MM.1S (cell line): ENCODE measurements at regions not wholly inside any gene's neighbourhood (a gene's known extent, or its start where the extent isn't known, plus 50 kb on each side); places are given as distances from the start of the nearest gene placed in this dataset.

Source experiments
- DNase-seq: peaks from one replicate; pipeline ENCODE4 v3.0.0-alpha.2; 2015
- H2AFZ ChIP-seq: fragments of 300-600 bp; sonication (generic); 2 replicates; pipeline ENCODE4 v1.6.0; 2016; ENCODE audit warnings: antibody characterized with exemption, low read length
- H3F3A ChIP-seq: fragments of 300-600 bp; sonication (generic); 2 replicates; pipeline ENCODE4 v1.6.1; 2016; ENCODE audit warnings: mild to moderate bottlenecking, antibody characterized with exemption, low read length, moderate library complexity, mixed read lengths; ENCODE audit not compliant: insufficient read depth
- H3K27ac ChIP-seq: fragments of 300-600 bp; sonication (generic); 2 replicates; pipeline ENCODE4 v1.5.1; 2016; ENCODE audit warnings: mild to moderate bottlenecking, low read length
- H3K27me3 ChIP-seq: fragments of 300-600 bp; sonication (generic); replicated peaks from 2 replicates; pipeline ENCODE4 v1.6.0; 2016; ENCODE audit warnings: low read length; ENCODE audit not compliant: insufficient read depth
- H3K36me3 ChIP-seq: fragments of 300-600 bp; sonication (generic); replicated peaks from 2 replicates; pipeline ENCODE4 v1.6.1; 2016; ENCODE audit warnings: mild to moderate bottlenecking, low read length, mixed read lengths; ENCODE audit not compliant: insufficient read depth
- H3K4me1 ChIP-seq: fragments of 300-600 bp; sonication (generic); 2 replicates; pipeline ENCODE4 v1.6.1; 2016; ENCODE audit warnings: low read length, mixed read lengths
- H3K4me2 ChIP-seq: fragments of 300-600 bp; sonication (generic); 2 replicates; pipeline ENCODE4 v1.6.0; 2016; ENCODE audit warnings: low read depth, low read length
- H3K4me3 ChIP-seq: fragments of 300-600 bp; sonication (generic); 2 replicates; pipeline ENCODE4 v1.5.1; 2016; ENCODE audit warnings: low read length, mixed read lengths
- H3K79me2 ChIP-seq: fragments of 300-600 bp; sonication (generic); 2 replicates; pipeline ENCODE4 v1.6.1; 2016; ENCODE audit warnings: mixed run types, low read length, mixed read lengths
- H3K9ac ChIP-seq: fragments of 300-600 bp; sonication (generic); 2 replicates; pipeline ENCODE4 v1.6.1; 2016; ENCODE audit warnings: low read length, mixed read lengths
- H3K9me2 ChIP-seq: fragments of 300-600 bp; sonication (generic); replicated peaks from 2 replicates; pipeline ENCODE4 v1.6.1; 2016; ENCODE audit warnings: mild to moderate bottlenecking, low read length, mixed read lengths; ENCODE audit not compliant: insufficient read depth
- H3K9me3 ChIP-seq: fragments of 300-600 bp; sonication (generic); replicated peaks from 2 replicates; pipeline ENCODE4 v1.6.1; 2016; ENCODE audit warnings: mild to moderate bottlenecking, low read length, mixed read lengths; ENCODE audit not compliant: insufficient read depth
- H4K20me1 ChIP-seq: fragments of 300-600 bp; sonication (generic); 2 replicates; pipeline ENCODE4 v1.6.1; 2016; ENCODE audit warnings: mild to moderate bottlenecking, low read length, moderate library complexity, mixed read lengths; ENCODE audit not compliant: insufficient read depth
- CTCF ChIP-seq: fragments of 300-600 bp; sonication (generic); IDR thresholded peaks from 2 replicates; pipeline ENCODE4 v1.5.1; 2016; ENCODE audit warnings: antibody characterized with exemption, low read length, mixed read lengths
- EZH2 ChIP-seq: fragments of 300-600 bp; sonication (generic); optimal IDR thresholded peaks from 2 replicates; pipeline ENCODE3; 2017; ENCODE audit warnings: low read depth, mild to moderate bottlenecking, antibody characterized with exemption, low read length, mixed read lengths
- EZH2phosphoT487 ChIP-seq: fragments of 300-600 bp; sonication (generic); IDR thresholded peaks from 2 replicates; pipeline ENCODE4 v1.6.1; 2018; ENCODE audit warnings: antibody characterized with exemption, low read length

GRCh38 chr13:73983109-73983508 lies 151.1 kb downstream of the KLF12 start:
- Histone ChIP-seq H3F3A (no peaks in the 10 kb centered on the region), H3K36me3 (no peaks in the 10 kb centered on the region), H3K9ac (no peak overlapping the region), H3K9me3 (no peaks in the 10 kb centered on the region), H3K27ac (no peak overlapping the region), H2AFZ (no peak overlapping the region), H3K27me3 (no peaks in the 10 kb centered on the region), H3K79me2 (peaks cover 8% of the 10 kb centered on the region; the same call in 1 of the 2 replicates), H3K9me2 (no peaks in the 10 kb centered on the region), H3K4me1 (no peaks in the 10 kb centered on the region), H4K20me1 (no peaks in the 10 kb centered on the region), H3K4me2 (no peak overlapping the region), H3K4me3 (no peak overlapping the region)
- TF ChIP-seq EZH2phosphoT487: no peak
- no peak for TF ChIP-seq EZH2
- no peak for TF ChIP-seq CTCF
- DNase-seq: no peak

- no peaks in the 10 kb centered on the region for H4K20me1 ChIP-seq
- H3K9ac ChIP-seq: no peak overlapping the region
- H3K4me3 ChIP-seq: no peak overlapping the region
- H3K36me3 ChIP-seq: no peaks in the 10 kb centered on the region
- no peak overlapping the region for H2AFZ ChIP-seq
- no peak for TF ChIP-seq CTCF
- TF ChIP-seq EZH2: no peak
- no peak for TF ChIP-seq EZH2phosphoT487
- H3K4me1 ChIP-seq: no peaks in the 10 kb centered on the region
- H3K27ac ChIP-seq: no peak overlapping the region
- no peaks in the 10 kb centered on the region for H3F3A ChIP-seq
- no peak overlapping the region for H3K4me2 ChIP-seq
- no peak for DNase-seq
- H3K9me3 ChIP-seq: no peaks in the 10 kb centered on the region
- H3K79me2 ChIP-seq: peaks cover 14% of the 10 kb centered on the region; the same call in 1 of the 2 replicates
- H3K27me3 ChIP-seq: no peaks in the 10 kb centered on the region
- no peaks in the 10 kb centered on the region for H3K9me2 ChIP-seq
These were observed 152.6 kb downstream of the KLF12 start for GRCh38 chr13:73981595-73981994.

- Histone ChIP-seq H3K27me3 (no peaks in the 10 kb centered on the region), H3K36me3 (no peaks in the 10 kb centered on the region), H3K9ac (no peak overlapping the region), H3K9me2 (no peaks in the 10 kb centered on the region), H3K4me2 (no peak overlapping the region), H4K20me1 (no peaks in the 10 kb centered on the region), H2AFZ (no peak overlapping the region), H3K9me3 (no peaks in the 10 kb centered on the region), H3K4me1 (peaks cover 13% of the 10 kb centered on the region; the same call in 1 of the 2 replicates), H3K27ac (no peak overlapping the region), H3K79me2 (peaks cover 39% of the 10 kb centered on the region), H3K4me3 (no peak overlapping the region), H3F3A (no peaks in the 10 kb centered on the region)
- DNase-seq: no peak
- TF ChIP-seq EZH2phosphoT487 (no peak), CTCF (no peak), EZH2 (no peak)
These were observed 158.4 kb downstream of the KLF12 start for GRCh38 chr13:73975767-73976166.

- H3K79me2 ChIP-seq: peaks cover 44% of the 10 kb centered on the region
- no peaks in the 10 kb centered on the region for H3K27me3 ChIP-seq
- no peak overlapping the region for H3K27ac ChIP-seq
- H3K9me3 ChIP-seq: no peaks in the 10 kb centered on the region
- no peak for DNase-seq
- H3K4me3 ChIP-seq: no peak overlapping the region
- peaks cover 13% of the 10 kb centered on the region; the same call in 1 of the 2 replicates for H3K4me1 ChIP-seq
- no peaks in the 10 kb centered on the region for H3K9me2 ChIP-seq
- no peaks in the 10 kb centered on the region for H3K36me3 ChIP-seq
- no peaks in the 10 kb centered on the region for H3F3A ChIP-seq
- no peak overlapping the region for H3K4me2 ChIP-seq
- no peak overlapping the region for H2AFZ ChIP-seq
- no peaks in the 10 kb centered on the region for H4K20me1 ChIP-seq
- no peak overlapping the region for H3K9ac ChIP-seq
- no peak for TF ChIP-seq EZH2phosphoT487
- no peak for TF ChIP-seq CTCF
- no peak for TF ChIP-seq EZH2
These were observed 160.2 kb downstream of the KLF12 start for GRCh38 chr13:73974051-73974450.
